ENCODE measurements at regions not wholly inside any gene's neighbourhood (a gene's known extent, or its start where the extent isn't known, plus 50 kb on each side); places are given as distances from the start of the nearest gene placed in this dataset.

DNA sequence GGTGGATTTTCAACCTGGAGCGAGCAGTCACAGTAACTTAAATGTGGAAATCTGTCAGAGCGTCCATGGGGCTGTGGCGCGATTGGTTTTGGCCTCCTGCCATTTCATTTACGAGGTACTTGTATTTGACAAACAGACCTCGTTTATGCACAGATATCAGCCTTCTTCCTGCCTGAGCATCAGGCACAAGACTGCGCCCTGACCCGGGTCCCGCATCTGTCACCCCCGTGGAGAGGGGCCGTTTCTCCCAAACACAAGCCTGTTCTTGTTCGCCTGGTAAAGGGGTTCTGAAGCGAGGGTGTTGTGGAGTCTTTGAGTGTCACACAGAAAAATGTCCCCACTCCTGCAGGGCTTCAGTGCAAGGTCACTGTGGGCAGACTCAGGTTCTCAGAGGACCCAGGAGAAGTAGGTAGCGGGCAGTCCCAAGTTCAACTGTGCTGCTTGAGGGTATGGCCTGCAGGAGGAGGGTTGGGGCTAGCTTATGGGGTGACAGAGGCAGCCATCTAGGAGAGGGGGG is 202.3 kb downstream of the URI1 start:
- Histone ChIP-seq H3K36me3 (no peaks in the 10 kb centered on the region), H3K4me3 (no peak overlapping the region), H3K9me3 (replicated peaks) (no peaks in the 10 kb centered on the region), H3K27ac (replicated peaks) (no peak overlapping the region), H3K4me1 (no peaks in the 10 kb centered on the region), H3K27me3 (ENCODE audit: low read depth) (peaks cover 33% of the 10 kb centered on the region)
- TF ChIP-seq, protein P1, sequence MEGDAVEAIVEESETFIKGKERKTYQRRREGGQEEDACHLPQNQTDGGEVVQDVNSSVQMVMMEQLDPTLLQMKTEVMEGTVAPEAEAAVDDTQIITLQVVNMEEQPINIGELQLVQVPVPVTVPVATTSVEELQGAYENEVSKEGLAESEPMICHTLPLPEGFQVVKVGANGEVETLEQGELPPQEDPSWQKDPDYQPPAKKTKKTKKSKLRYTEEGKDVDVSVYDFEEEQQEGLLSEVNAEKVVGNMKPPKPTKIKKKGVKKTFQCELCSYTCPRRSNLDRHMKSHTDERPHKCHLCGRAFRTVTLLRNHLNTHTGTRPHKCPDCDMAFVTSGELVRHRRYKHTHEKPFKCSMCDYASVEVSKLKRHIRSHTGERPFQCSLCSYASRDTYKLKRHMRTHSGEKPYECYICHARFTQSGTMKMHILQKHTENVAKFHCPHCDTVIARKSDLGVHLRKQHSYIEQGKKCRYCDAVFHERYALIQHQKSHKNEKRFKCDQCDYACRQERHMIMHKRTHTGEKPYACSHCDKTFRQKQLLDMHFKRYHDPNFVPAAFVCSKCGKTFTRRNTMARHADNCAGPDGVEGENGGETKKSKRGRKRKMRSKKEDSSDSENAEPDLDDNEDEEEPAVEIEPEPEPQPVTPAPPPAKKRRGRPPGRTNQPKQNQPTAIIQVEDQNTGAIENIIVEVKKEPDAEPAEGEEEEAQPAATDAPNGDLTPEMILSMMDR (IDR thresholded peaks at IDR 0.05; ENCODE audit: borderline replicate concordance) = no peak
- intact Hi-C loops (cut with micrococcal nuclease) = no loop called here
- no peak for DNase-seq

DNA sequence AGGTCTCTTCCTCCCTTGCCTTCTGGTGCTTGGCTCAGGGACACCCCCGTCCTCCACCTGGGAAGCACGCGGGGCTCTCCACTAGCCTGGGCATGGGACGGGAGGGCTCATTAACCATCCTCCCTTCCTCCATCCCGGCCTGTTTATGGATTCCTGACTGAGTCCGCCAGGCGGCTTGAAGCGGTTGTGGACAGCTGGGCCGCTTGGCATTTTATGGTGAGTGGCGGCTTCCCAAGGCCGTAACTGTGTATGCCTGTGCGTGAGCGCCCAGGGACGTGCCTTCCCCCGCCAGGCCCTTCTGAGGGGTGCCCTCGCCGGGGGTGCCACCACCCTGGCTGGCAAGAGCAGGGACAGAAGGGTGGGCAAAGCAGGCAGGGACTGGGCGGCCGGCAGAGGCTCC is 202.8 kb downstream of the URI1 start:
- Histone ChIP-seq H3K27me3 (ENCODE audit: low read depth) (peaks cover 38% of the 10 kb centered on the region), H3K36me3 (no peaks in the 10 kb centered on the region), H3K4me3 (no peak overlapping the region), H3K4me1 (no peaks in the 10 kb centered on the region), H3K9me3 (replicated peaks) (no peaks in the 10 kb centered on the region), H3K27ac (replicated peaks) (no peak overlapping the region)
- TF ChIP-seq, protein P1 (IDR thresholded peaks at IDR 0.05; ENCODE audit: borderline replicate concordance) = no peak
- intact Hi-C loops (cut with micrococcal nuclease) = no loop called here
- no peak for DNase-seq

DNA sequence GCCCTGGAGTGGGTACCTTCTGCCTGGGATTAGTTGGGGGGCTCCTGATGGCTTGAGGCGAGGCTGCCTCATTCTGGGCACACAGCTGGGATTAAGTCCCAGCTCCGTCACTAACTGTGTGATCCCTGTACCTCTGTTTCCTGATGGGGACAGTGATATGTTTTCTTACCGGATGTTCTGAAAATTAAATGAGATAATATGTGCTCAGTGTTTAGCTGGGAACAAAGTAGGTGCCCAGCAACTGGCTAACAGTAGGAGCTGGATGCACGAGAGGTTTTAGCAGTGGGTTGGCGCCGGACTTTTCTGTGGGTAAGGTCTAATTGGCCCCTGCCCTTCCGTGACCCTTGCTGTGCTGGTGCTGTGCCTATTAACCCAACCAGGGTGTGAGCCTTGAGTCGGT is 203.4 kb downstream of the URI1 start:
- no peak overlapping the region for H3K4me3 ChIP-seq
- intact Hi-C loops (cut with micrococcal nuclease) = no loop called here
- DNase-seq = no peak
- TF ChIP-seq, protein P1 (IDR thresholded peaks at IDR 0.05; ENCODE audit: borderline replicate concordance) = no peak
- H3K36me3 ChIP-seq = no peaks in the 10 kb centered on the region
- no peak overlapping the region for H3K27ac ChIP-seq (replicated peaks)
- peaks cover 39% of the 10 kb centered on the region for H3K27me3 ChIP-seq (ENCODE audit: low read depth)
- no peaks in the 10 kb centered on the region for H3K9me3 ChIP-seq (replicated peaks)
- no peaks in the 10 kb centered on the region for H3K4me1 ChIP-seq

DNA sequence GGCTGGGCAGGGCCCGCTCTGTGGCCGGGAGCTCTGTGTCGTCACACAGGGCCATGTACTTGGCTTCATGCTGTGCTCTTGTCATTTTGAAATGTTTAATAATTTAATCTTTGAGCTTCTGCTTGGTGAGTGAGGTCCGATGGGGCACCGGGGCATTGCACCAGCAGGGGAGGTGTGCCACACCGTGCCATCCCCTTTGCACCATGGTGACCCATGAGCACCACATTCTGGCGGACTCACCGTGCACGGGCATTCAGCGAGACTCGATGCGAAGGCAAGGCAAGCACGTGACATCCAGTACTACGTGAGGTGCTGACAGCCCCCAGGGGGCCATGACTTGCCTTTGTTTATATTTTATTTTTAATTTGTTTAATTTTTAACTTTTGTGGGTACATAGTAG is 204.3 kb downstream of the URI1 start:
- Histone ChIP-seq H3K27me3 (ENCODE audit: low read depth) (peaks cover 36% of the 10 kb centered on the region), H3K4me3 (no peak overlapping the region), H3K4me1 (no peaks in the 10 kb centered on the region), H3K36me3 (no peaks in the 10 kb centered on the region), H3K9me3 (replicated peaks) (no peaks in the 10 kb centered on the region), H3K27ac (replicated peaks) (no peak overlapping the region)
- intact Hi-C loops (cut with micrococcal nuclease) = no loop called here
- DNase-seq = no peak
- TF ChIP-seq, protein P1 (IDR thresholded peaks at IDR 0.05; ENCODE audit: borderline replicate concordance) = no peak

DNA sequence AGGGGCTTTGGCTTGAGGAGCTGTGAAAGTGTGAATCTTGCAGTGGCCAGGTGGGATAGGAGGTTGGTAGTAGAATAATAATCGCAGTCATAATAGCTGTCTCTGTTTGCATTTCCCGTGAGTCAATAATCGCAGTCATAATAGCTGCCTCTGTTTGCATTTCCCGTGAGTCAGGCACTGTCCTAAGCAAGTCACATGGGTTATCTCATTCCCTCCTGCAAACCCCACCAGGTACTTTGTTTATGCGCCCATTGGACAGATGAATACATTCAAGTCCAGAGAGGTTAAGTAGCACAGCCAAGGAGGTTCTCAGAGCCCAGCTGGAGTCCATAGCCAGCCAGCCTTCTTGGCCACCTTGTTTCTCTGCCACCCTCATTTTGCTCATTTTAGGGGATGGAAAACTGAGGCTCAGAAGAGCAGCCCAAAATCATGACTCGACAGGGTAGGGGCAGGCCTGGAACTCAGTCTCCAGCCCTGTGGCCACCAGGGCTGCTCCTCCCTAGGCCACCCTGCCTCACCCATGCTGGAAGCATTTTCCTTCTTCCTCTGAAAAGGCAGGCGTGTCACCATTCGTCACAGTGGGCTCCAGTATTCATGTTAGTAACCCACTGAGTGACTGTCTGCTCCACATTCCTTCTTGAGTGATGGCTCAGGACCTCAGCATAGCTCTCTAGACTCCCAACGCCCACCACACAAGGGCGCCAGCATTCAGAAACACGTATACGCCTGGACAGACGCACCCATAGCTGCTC is 206.2 kb downstream of the URI1 start:
- no peaks in the 10 kb centered on the region for H3K36me3 ChIP-seq
- TF ChIP-seq, protein P1 (IDR thresholded peaks at IDR 0.05; ENCODE audit: borderline replicate concordance) = no peak
- no peak overlapping the region for H3K27ac ChIP-seq (replicated peaks)
- no peak overlapping the region for H3K4me3 ChIP-seq
- peaks cover 47% of the 10 kb centered on the region for H3K27me3 ChIP-seq (ENCODE audit: low read depth)
- intact Hi-C loops (cut with micrococcal nuclease) = no loop called here
- no peaks in the 10 kb centered on the region for H3K4me1 ChIP-seq
- DNase-seq = no peak
- H3K9me3 ChIP-seq (replicated peaks) = no peaks in the 10 kb centered on the region

Measured in left ventricle myocardium inferior (tissue), 1 donor.